H9 (cell line): ENCODE measurements at regions not wholly inside any gene's neighbourhood (a gene's known extent, or its start where the extent isn't known, plus 50 kb on each side); places are given as distances from the start of the nearest gene placed in this dataset.

ENCODE experiments used
- DNase-seq: peaks from one replicate; pipeline ENCODE4 v3.0.0-alpha.2; 2017
- H2AFZ ChIP-seq: one replicate; pipeline ENCODE4 v1.6.1; 2013; ENCODE audit warnings: mild to moderate bottlenecking, low read length, control low read depth, moderate library complexity
- H2AK5ac ChIP-seq: 2 replicates; pipeline ENCODE4 v1.6.1; 2013; ENCODE audit warnings: low read length, control low read depth, mixed read lengths; ENCODE audit not compliant: insufficient read length
- H2BK120ac ChIP-seq: one replicate; pipeline ENCODE4 v1.6.1; 2013; ENCODE audit warnings: low read depth, mild to moderate bottlenecking, low read length, control low read depth, inconsistent platforms; ENCODE audit not compliant: poor library complexity, severe bottlenecking
- H2BK12ac ChIP-seq: 2 replicates; pipeline ENCODE4 v1.6.1; 2013; ENCODE audit warnings: low read length, control low read depth, mixed read lengths, low read depth; ENCODE audit not compliant: insufficient read length
- H2BK15ac ChIP-seq: 2 replicates; pipeline ENCODE4 v1.6.1; 2013; ENCODE audit warnings: low read depth, low read length, control low read depth
- H2BK20ac ChIP-seq: one replicate; pipeline ENCODE4 v1.6.1; 2013; ENCODE audit warnings: low read depth, mild to moderate bottlenecking, low read length, control low read depth, inconsistent platforms; ENCODE audit not compliant: poor library complexity, severe bottlenecking
- H2BK5ac ChIP-seq: 2 replicates; pipeline ENCODE4 v1.6.1; 2013; ENCODE audit warnings: low read length, control low read depth, mixed read lengths; ENCODE audit not compliant: insufficient read length
- H3K14ac ChIP-seq: 2 replicates; pipeline ENCODE4 v1.6.1; 2013; ENCODE audit warnings: low read length, control low read depth; ENCODE audit not compliant: insufficient read depth
- H3K18ac ChIP-seq: 2 replicates; pipeline ENCODE4 v1.6.1; 2013; ENCODE audit warnings: low read depth, mild to moderate bottlenecking, mixed read lengths, low read length, control low read depth; ENCODE audit not compliant: insufficient read length
- H3K23ac ChIP-seq: 2 replicates; pipeline ENCODE4 v1.6.1; 2013; ENCODE audit warnings: low read length, control low read depth, mixed read lengths, low read depth; ENCODE audit not compliant: insufficient read length
- H3K23me2 ChIP-seq: 2 replicates; pipeline ENCODE4 v1.6.1; 2013; ENCODE audit warnings: low read depth, mild to moderate bottlenecking, mixed read lengths, low read length, control low read depth; ENCODE audit not compliant: insufficient read length, poor library complexity, severe bottlenecking
- H3K27ac ChIP-seq: 2 replicates; pipeline ENCODE4 v1.5.1; 2013; ENCODE audit warnings: low read length, control low read depth, mixed read lengths, low read depth; ENCODE audit not compliant: insufficient read length
- H3K27me3 ChIP-seq: 2 replicates; pipeline ENCODE4 v1.6.1; 2013; ENCODE audit warnings: low read length, control low read depth, inconsistent platforms; ENCODE audit not compliant: insufficient read depth
- H3K4ac ChIP-seq: 2 replicates; pipeline ENCODE4 v1.6.1; 2013; ENCODE audit warnings: low read depth, mild to moderate bottlenecking, control low read depth, inconsistent platforms, low read length, moderate library complexity
- H3K4me1 ChIP-seq: 2 replicates; pipeline ENCODE4 v1.6.1; 2013; ENCODE audit warnings: low read length, control low read depth, inconsistent platforms; ENCODE audit not compliant: insufficient read depth
- H3K4me2 ChIP-seq: 2 replicates; pipeline ENCODE4 v1.6.1; 2013; ENCODE audit warnings: low read length, control low read depth, mixed read lengths; ENCODE audit not compliant: insufficient read length, insufficient read depth
- H3K56ac ChIP-seq: 2 replicates; pipeline ENCODE4 v1.6.1; 2013; ENCODE audit warnings: low read depth, mild to moderate bottlenecking, mixed read lengths, low read length, control low read depth; ENCODE audit not compliant: insufficient read length
- H3K79me1 ChIP-seq: 2 replicates; pipeline ENCODE4 v1.6.1; 2013; ENCODE audit warnings: low read depth, mild to moderate bottlenecking, moderate library complexity, low read length, control low read depth, inconsistent platforms; ENCODE audit not compliant: insufficient read depth, poor library complexity, severe bottlenecking
- H3K79me2 ChIP-seq: 2 replicates; pipeline ENCODE4 v1.6.1; 2013; ENCODE audit warnings: low read length, control low read depth, inconsistent platforms; ENCODE audit not compliant: insufficient read depth
- H3K9ac ChIP-seq: 2 replicates; pipeline ENCODE4 v1.6.1; 2013; ENCODE audit warnings: low read length, control low read depth, mixed read lengths; ENCODE audit not compliant: insufficient read length; ENCODE audit errors: extremely low read depth
- H3K9me3 ChIP-seq: one replicate; pipeline ENCODE4 v1.6.1; 2013; ENCODE audit warnings: low read depth, low read length, inconsistent platforms; ENCODE audit not compliant: control insufficient read depth
- H3T11ph ChIP-seq: one replicate; pipeline ENCODE4 v1.6.1; 2013; ENCODE audit warnings: mild to moderate bottlenecking, low read length, control low read depth, inconsistent platforms
- H4K20me1 ChIP-seq: one replicate; pipeline ENCODE4 v1.6.1; 2013; ENCODE audit not compliant: control insufficient read depth, insufficient read length, insufficient read depth
- H4K5ac ChIP-seq: 2 replicates; pipeline ENCODE4 v1.6.1; 2013; ENCODE audit warnings: low read depth, mild to moderate bottlenecking, mixed read lengths, low read length, control low read depth; ENCODE audit not compliant: insufficient read length
- H4K8ac ChIP-seq: replicated peaks from 2 replicates; pipeline ENCODE4 v1.6.1; 2013; ENCODE audit warnings: low read length, control low read depth, mixed read lengths, low read depth; ENCODE audit not compliant: insufficient read length
- H4K91ac ChIP-seq: 2 replicates; pipeline ENCODE4 v1.6.1; 2013; ENCODE audit warnings: low read depth, mild to moderate bottlenecking, moderate library complexity, mixed read lengths, low read length, control low read depth; ENCODE audit not compliant: insufficient read length
- H3K27ac Mint-ChIP-seq, 3 experiments: 2 replicates in 2 of 3; 3 replicates in 1 of 3; pipeline ENCODE4 v1.8.0; 2020 to 2021; ENCODE audit warnings: mixed read lengths in 3 of 3, mild to moderate bottlenecking in 1 of 3, moderate library complexity in 1 of 3
- H3K27me3 Mint-ChIP-seq: 2 replicates; pipeline ENCODE4 v1.8.0; 2021; ENCODE audit warnings: low read depth, mild to moderate bottlenecking, moderate library complexity, mixed read lengths
- H3K36me3 Mint-ChIP-seq, 3 experiments: 2 replicates in 2 of 3; 3 replicates in 1 of 3; pipeline ENCODE4 v1.8.0; 2020 to 2021; ENCODE audit warnings: low read depth in 3 of 3, mixed read lengths in 3 of 3; ENCODE audit not compliant: insufficient read depth in 1 of 3
- H3K4me1 Mint-ChIP-seq, 2 experiments: 2 replicates each; pipeline ENCODE4 v1.8.0; 2020; ENCODE audit warnings: mixed read lengths in 2 of 2
- H3K4me3 Mint-ChIP-seq, 2 experiments: 2 replicates in 1 of 2; 3 replicates in 1 of 2; pipeline ENCODE4 v1.8.0; 2020 to 2021; ENCODE audit warnings: mild to moderate bottlenecking in 2 of 2, mixed read lengths in 2 of 2, moderate library complexity in 1 of 2
- H3K9me3 Mint-ChIP-seq, 2 experiments: 2 replicates in 1 of 2; 3 replicates in 1 of 2; pipeline ENCODE4 v1.8.0; 2020; ENCODE audit warnings: mild to moderate bottlenecking in 2 of 2, mixed read lengths in 2 of 2, moderate library complexity in 1 of 2
- TF ChIP-seq, protein P1 (sequence below): fragments of 200-600 bp; sonication (generic); conservative IDR thresholded peaks from 3 replicates; pipeline ENCODE4 v1.8.0; 2021; ENCODE audit warnings: antibody characterized with exemption, mild to moderate bottlenecking

DNA sequence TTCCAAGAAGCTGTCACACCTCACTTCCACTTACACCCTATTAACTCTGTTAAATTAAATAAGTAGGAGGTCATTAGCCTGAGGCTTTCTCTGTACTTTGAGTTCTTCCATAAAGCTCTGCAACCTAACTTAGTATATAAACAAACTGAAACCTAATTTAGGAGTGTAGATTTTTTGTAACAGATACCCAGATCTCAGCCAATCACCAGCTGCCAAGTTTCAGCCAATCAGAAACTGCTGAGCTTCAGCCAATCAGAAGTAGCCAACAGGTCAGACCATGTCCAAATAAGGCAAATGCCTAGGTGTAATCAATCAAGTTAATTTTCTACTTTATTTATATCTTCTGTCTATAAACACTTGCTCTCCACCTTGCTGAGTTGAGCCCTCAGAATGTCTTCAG is 142.7 kb upstream of the SULF2 start:
- Histone ChIP-seq H2BK5ac (no peak overlapping the region), H2BK120ac (no peak overlapping the region), H2BK20ac (no peak overlapping the region), H4K20me1 (no peaks in the 10 kb centered on the region), H3K4me2 (no peak overlapping the region), H2AFZ (no peak overlapping the region), H3T11ph (no peak overlapping the region), H3K14ac (no peak overlapping the region), H4K91ac (no peak overlapping the region), H2BK15ac (no peak overlapping the region), H2BK12ac (no peak overlapping the region), H3K79me1 (no peaks in the 10 kb centered on the region), H2AK5ac (no peak overlapping the region), H3K27me3 (no peaks in the 10 kb centered on the region), H4K5ac (no peak overlapping the region), H3K23me2 (no peaks in the 10 kb centered on the region), H4K8ac (no peak overlapping the region), H3K79me2 (no peaks in the 10 kb centered on the region), H3K4me1 (no peaks in the 10 kb centered on the region), H3K27ac (no peak overlapping the region), H3K23ac (no peak overlapping the region), H3K4ac (no peak overlapping the region), H3K9ac (no peak overlapping the region), H3K9me3 (no peaks in the 10 kb centered on the region), H3K18ac (no peak overlapping the region), H3K56ac (no peak overlapping the region)
- Mint-ChIP-seq H3K4me1 (peaks cover 11 to 14% of the 10 kb centered on the region in 2 experiments), H3K27me3 (no peaks in the 10 kb centered on the region), H3K36me3 (no peaks in the 10 kb centered on the region), H3K4me3 (no peak overlapping the region), H3K27ac (no peak overlapping the region), H3K9me3 (no peaks in the 10 kb centered on the region; a peak in 1 of 5 replicates)
- DNase-seq, result no peak
- TF ChIP-seq, protein P1, sequence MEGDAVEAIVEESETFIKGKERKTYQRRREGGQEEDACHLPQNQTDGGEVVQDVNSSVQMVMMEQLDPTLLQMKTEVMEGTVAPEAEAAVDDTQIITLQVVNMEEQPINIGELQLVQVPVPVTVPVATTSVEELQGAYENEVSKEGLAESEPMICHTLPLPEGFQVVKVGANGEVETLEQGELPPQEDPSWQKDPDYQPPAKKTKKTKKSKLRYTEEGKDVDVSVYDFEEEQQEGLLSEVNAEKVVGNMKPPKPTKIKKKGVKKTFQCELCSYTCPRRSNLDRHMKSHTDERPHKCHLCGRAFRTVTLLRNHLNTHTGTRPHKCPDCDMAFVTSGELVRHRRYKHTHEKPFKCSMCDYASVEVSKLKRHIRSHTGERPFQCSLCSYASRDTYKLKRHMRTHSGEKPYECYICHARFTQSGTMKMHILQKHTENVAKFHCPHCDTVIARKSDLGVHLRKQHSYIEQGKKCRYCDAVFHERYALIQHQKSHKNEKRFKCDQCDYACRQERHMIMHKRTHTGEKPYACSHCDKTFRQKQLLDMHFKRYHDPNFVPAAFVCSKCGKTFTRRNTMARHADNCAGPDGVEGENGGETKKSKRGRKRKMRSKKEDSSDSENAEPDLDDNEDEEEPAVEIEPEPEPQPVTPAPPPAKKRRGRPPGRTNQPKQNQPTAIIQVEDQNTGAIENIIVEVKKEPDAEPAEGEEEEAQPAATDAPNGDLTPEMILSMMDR, result no peak
